ENCODE measurements at regions not wholly inside any gene's neighbourhood (a gene's known extent, or its start where the extent isn't known, plus 50 kb on each side); places are given as distances from the start of the nearest gene placed in this dataset.

GRCh38 chr5:120886351-120886860 is 422.3 kb downstream of the PRR16 start:
- no peaks in the 10 kb centered on the region for H3K36me3 ChIP-seq (replicated peaks in 1 of 2; ENCODE audit: control insufficient read depth in 1 of 2, insufficient read depth in 2 of 2, low read length in 1 of 2)
- no peak overlapping the region for H2AFZ ChIP-seq (ENCODE audit: low read depth)
- no peak overlapping the region for H3K4me2 ChIP-seq
- H3K9me2 ChIP-seq: no peaks in the 10 kb centered on the region
- TF ChIP-seq MXI1 (IDR thresholded peaks at IDR 0.05; ENCODE audit: low read depth, low read length) (no peak), EP300 (IDR thresholded peaks at IDR 0.05; ENCODE audit: borderline replicate concordance in 1 of 2, low read depth in 1 of 2, low read length in 1 of 2) (no peak), USF2 (IDR thresholded peaks at IDR 0.05; ENCODE audit: borderline replicate concordance, low read depth, low read length) (no peak), RXRA (IDR thresholded peaks at IDR 0.05; ENCODE audit: borderline replicate concordance, low read depth) (no peak), PBX3 (IDR thresholded peaks at IDR 0.05) (no peak), RAD21 (IDR thresholded peaks at IDR 0.05; ENCODE audit: low read length) (no peak), ZBTB33 (IDR thresholded peaks at IDR 0.05; ENCODE audit: borderline replicate concordance, low read depth) (no peak), JUND (IDR thresholded peaks at IDR 0.05) (no peak), MEF2A (IDR thresholded peaks at IDR 0.05; ENCODE audit: borderline replicate concordance, low read depth) (no peak), ELF1 (IDR thresholded peaks at IDR 0.05) (no peak), FOXJ3 (CRISPR knock-in tag; IDR thresholded peaks at IDR 0.05) (no peak), FOSL2 (IDR thresholded peaks at IDR 0.05; ENCODE audit: borderline replicate concordance, low read depth) (no peak), RCOR1 (IDR thresholded peaks at IDR 0.05; ENCODE audit: low read length) (no peak), POLR2AphosphoS5 (IDR thresholded peaks at IDR 0.05; ENCODE audit: low read depth, low read length) (no peak), CHD2 (IDR thresholded peaks at IDR 0.05; ENCODE audit: low read length, partially characterized antibody) (no peak), REST (IDR thresholded peaks at IDR 0.05; ENCODE audit: low read depth, low read length) (no peak), IRF3 (IDR thresholded peaks at IDR 0.05; ENCODE audit: low read depth, low read length) (no peak)
- no peaks in the 10 kb centered on the region for H3K4me1 ChIP-seq (ENCODE audit: control insufficient read depth in 1 of 2, insufficient read depth in 2 of 2, low read depth in 1 of 2, low read length in 1 of 2)
- 84% methylated on average over 6 of the region's 7 CpGs for WGBS (ENCODE audit: low lambda C conversion rate)
- H3K79me2 ChIP-seq (ENCODE audit: insufficient read depth): no peaks in the 10 kb centered on the region
- no peaks in the 10 kb centered on the region for H3K27me3 ChIP-seq (ENCODE audit: insufficient read depth)
- H3K9me3 ChIP-seq: no peaks in the 10 kb centered on the region
- no peak overlapping the region for H3K27ac ChIP-seq (ENCODE audit: low read depth in 2 of 2, low read length in 1 of 2)
- no peaks in the 10 kb centered on the region for H3F3A ChIP-seq (replicated peaks; ENCODE audit: insufficient read depth)
- H4K20me1 ChIP-seq (ENCODE audit: insufficient read depth): no peaks in the 10 kb centered on the region
- H3K4me3 ChIP-seq (ENCODE audit: low read depth in 2 of 2, low read length in 1 of 2): no peak overlapping the region
- POLR2A ChIA-PET: no interaction called here
- CTCF ChIA-PET: no interaction called here
- DNase-seq: no peak
- no peak overlapping the region for H3K9ac ChIP-seq

All from SK-N-SH (cell line).